ENCODE measurements at regions not wholly inside any gene's neighbourhood (a gene's known extent, or its start where the extent isn't known, plus 50 kb on each side); places are given as distances from the start of the nearest gene placed in this dataset.
"Not testable (repeated sequence)": the region's sequence is repeated elsewhere in the genome, so short reads cannot be mapped to it uniquely, and the experiment has no call there.

- in situ Hi-C loops (cut with HindIII; ENCODE audit: low sequenced_read_pairs), result no loop called here
- no peak for TF ChIP-seq CTCF (IDR thresholded peaks at IDR 0.05; ENCODE audit: low read depth, low read length, missing control alignments)
- no peak overlapping the region for H3K4me3 ChIP-seq (ENCODE audit: low read depth, low read length)
- DNase-seq (ENCODE audit: low read depth), result no peak
Measured at GRCh38 chr5:123283031-123283430, 140.2 kb downstream of the CEP120 start.

- no peak overlapping the region for H3K4me3 ChIP-seq (ENCODE audit: low read depth, low read length)
- in situ Hi-C loops (cut with HindIII; ENCODE audit: low sequenced_read_pairs), result no loop called here
- DNase-seq (ENCODE audit: low read depth), result no peak
- no peak for TF ChIP-seq CTCF (IDR thresholded peaks at IDR 0.05; ENCODE audit: low read depth, low read length, missing control alignments)
Measured at GRCh38 chr5:123282444-123282843, 140.8 kb downstream of the CEP120 start.

- H3K4me3 ChIP-seq (ENCODE audit: low read depth, low read length); DNase-seq (ENCODE audit: low read depth); in situ Hi-C loops (cut with HindIII; ENCODE audit: low sequenced_read_pairs): not testable (repeated sequence)
Measured at GRCh38 chr5:123280854-123281253, 142.3 kb downstream of the CEP120 start.

GRCh38 chr5:123279136-123279535 is 144.1 kb downstream of the CEP120 start:
- no peak for DNase-seq (ENCODE audit: low read depth)
- no peak for TF ChIP-seq CTCF (IDR thresholded peaks at IDR 0.05; ENCODE audit: low read depth, low read length, missing control alignments)

GRCh38 chr5:123278284-123278683 is 144.9 kb downstream of the CEP120 start:
- no peak for TF ChIP-seq CTCF (IDR thresholded peaks at IDR 0.05; ENCODE audit: low read depth, low read length, missing control alignments)
- no peak for DNase-seq (ENCODE audit: low read depth)
- no peak overlapping the region for H3K4me3 ChIP-seq (ENCODE audit: low read depth, low read length)
- in situ Hi-C loops (cut with HindIII; ENCODE audit: low sequenced_read_pairs), result no loop called here

More at GRCh38 chr5:123279136-123279535, 144.1 kb downstream of the CEP120 start:
- in situ Hi-C loops (cut with HindIII; ENCODE audit: low sequenced_read_pairs), result no loop called here
- no peak overlapping the region for H3K4me3 ChIP-seq (ENCODE audit: low read depth, low read length)

GRCh38 chr5:123273984-123274383 is 149.2 kb downstream of the CEP120 start:
- DNase-seq (ENCODE audit: low read depth), result no peak
- TF ChIP-seq CTCF (IDR thresholded peaks at IDR 0.05; ENCODE audit: low read depth, low read length, missing control alignments), result no peak
- in situ Hi-C loops (cut with HindIII; ENCODE audit: low sequenced_read_pairs), result no loop called here
- no peak overlapping the region for H3K4me3 ChIP-seq (ENCODE audit: low read depth, low read length)

GRCh38 chr5:123273095-123273494 is 150.1 kb downstream of the CEP120 start:
- TF ChIP-seq CTCF (IDR thresholded peaks at IDR 0.05; ENCODE audit: low read depth, low read length, missing control alignments), result no peak
- DNase-seq (ENCODE audit: low read depth), result no peak
- in situ Hi-C loops (cut with HindIII; ENCODE audit: low sequenced_read_pairs), result no loop called here
- no peak overlapping the region for H3K4me3 ChIP-seq (ENCODE audit: low read depth, low read length)

All from astrocyte of the cerebellum (primary cell).